Fibroblast of the conjunctiva (primary cell): ENCODE measurements at regions not wholly inside any gene's neighbourhood (a gene's known extent, or its start where the extent isn't known, plus 50 kb on each side); places are given as distances from the start of the nearest gene placed in this dataset.

Experiments
- DNase-seq: peaks from one replicate; pipeline ENCODE4 v3.0.0-alpha.2; 2010; ENCODE audit warnings: low read depth

DNA sequence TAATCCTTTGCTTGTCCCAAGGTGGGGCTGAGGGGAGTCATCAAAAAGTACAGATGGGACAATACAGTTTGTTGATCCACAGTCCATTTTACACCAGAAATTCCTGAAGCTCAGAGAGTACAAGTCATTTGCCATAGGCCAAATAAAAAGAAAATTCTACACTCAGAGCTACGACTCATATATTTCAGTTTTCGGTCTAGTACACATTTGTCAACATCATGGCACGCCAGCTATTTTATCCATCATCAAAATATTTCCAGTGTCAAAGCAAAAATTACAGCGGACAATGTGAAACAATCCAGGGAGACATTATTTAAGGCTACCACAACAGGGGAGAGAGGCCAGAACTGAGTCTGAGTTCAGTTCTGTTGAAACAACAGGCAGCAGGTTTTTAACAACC, 587.5 kb upstream of the DSEL start:
- no peak for DNase-seq

GRCh38 chr18:68103561-68103960, 587.0 kb upstream of the DSEL start:
- no peak for DNase-seq

GRCh38 chr18:68102117-68102516, 585.6 kb upstream of the DSEL start:
- DNase-seq = no peak

DNA sequence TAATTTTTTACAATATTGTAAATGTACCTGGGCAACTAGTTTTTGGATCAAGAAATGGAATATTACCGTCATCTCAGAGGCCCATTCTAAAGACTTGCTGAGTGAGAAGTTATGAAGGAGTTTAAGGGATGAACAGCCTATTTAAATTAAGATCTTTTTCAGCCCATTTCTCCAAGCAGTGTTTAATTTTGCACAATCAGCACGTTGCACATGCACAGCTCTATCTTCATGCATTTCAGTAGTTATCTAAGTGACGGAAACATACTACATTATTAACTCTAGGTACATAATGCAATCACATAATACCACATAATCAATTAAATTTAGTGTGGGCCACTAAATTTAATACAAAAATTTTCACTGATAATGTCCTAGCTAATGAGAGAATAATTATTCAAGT, 582.1 kb upstream of the DSEL start:
- DNase-seq = no peak

DNA sequence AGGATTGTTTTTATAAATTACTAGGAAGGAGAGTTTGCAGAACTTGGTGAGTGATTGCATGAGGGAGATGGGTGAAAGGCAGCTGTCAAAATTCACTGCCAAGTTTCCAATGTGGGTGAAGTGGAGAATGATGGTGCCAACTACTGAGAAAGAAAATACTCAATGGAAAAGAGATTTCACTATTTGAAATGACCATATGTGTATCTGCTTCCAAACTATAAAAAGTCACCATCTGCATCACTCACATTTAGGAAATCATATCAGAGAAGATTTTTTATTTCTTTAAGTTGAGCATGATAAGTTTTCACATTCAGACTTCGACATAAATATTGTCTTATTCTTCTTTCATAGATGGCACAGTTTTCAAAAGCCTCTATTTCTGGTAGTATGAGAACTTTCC, 570.0 kb upstream of the DSEL start:
- DNase-seq = no peak

GRCh38 chr18:68085251-68085650, 568.7 kb upstream of the DSEL start:
- no peak for DNase-seq

- DNase-seq = no peak
These were observed 567.3 kb upstream of the DSEL start for GRCh38 chr18:68083776-68084175.

DNA sequence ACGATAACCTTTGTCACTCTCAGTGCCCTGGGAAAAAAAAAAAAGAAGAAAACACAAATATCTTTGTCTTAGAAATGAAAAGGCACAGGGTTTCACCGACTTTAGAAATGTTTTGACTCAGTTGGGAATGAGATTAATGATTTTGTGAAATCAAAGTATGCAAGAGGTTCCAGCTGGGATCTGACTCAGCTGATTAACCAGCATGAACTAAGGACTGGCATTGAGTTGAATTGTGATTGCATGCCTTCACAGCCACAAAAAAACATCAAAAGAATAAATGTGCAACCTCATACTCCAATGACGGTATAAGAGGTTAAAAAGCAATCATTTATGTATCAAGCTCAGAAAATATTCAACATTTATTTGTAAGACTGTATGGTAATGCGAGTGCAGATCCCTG, 566.6 kb upstream of the DSEL start:
- no peak for DNase-seq

GRCh38 chr18:68072744-68073143, 556.2 kb upstream of the DSEL start:
- DNase-seq = no peak

- no peak for DNase-seq
These were observed 544.4 kb upstream of the DSEL start for GRCh38 chr18:68060871-68061270.

DNA sequence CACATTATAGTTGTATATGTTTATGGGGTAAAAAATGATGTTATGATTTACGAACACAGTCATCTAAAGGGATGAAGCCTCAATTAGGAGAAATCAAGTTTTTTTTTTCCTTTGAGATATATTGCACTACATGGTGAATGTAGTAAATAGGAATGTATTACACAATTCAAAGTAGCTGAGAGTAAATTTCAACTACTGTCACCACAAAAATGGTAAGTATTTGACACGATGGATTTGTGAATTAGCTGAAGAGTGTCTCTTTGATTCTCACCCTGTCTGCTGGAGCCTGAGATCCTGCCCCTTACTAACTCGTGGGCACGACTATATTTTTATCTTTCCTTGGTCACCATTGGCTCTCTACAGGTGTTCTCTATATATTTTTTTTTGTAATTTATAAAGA, 540.4 kb upstream of the DSEL start:
- DNase-seq = no peak

DNA sequence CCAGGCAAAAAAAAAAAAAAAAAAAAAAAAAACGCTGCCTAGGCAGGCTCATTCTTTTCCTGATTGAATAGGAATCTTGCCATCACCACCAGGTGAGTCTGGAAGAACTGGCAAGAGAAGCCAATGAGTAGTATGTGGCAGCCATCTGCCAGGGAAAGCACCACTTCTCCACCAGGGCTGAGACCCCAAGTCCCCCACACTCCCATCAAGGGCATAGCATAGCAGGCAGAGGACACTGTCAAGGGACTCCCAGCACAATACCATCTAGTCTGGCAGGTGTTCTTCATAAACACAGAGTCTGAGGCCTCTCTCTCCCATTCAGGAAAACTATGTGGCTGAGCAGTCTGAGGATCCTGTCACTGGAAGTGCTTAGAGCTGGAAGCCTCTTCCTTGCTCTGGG, 538.1 kb upstream of the DSEL start:
- no peak for DNase-seq

- DNase-seq = no peak
These were observed 536.8 kb upstream of the DSEL start for GRCh38 chr18:68053290-68053689.

DNA sequence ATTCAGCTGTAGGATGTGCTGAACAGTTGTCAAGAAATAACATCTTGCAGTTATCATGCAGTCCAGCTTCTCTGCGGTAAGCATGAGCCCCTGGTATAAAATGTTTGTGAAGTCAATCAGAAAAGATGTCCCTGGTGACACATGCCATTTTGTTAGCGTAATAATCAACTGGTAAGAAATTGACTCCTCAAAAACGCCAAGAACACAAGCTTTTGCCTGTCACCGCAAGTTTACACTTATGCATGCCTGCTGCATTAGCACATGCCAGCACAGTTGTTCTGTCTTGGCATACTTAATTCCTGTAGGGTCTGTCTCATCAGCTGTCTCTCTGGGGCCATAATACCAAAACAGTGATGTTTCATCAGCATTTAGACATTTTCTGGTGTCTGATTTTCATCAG, 524.8 kb upstream of the DSEL start:
- no peak for DNase-seq

DNA sequence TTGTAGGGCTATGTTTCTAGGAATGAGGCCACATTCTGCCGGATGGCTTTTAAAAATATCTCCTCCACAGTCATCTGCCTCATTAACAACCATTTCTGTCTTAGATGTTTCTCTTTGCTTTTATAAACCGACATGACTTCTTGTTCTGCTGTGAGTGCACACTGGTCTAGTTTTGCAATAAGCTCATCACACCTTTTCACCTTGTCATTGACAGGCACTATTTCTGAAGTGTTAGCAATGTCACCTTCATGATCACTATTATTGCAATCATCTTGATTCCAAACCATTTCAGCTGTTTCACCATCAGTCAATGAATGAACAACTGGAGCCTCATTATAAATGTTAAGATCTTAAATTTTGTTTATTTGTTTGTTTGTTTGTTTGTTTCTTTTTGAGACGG, 523.7 kb upstream of the DSEL start:
- no peak for DNase-seq

DNA sequence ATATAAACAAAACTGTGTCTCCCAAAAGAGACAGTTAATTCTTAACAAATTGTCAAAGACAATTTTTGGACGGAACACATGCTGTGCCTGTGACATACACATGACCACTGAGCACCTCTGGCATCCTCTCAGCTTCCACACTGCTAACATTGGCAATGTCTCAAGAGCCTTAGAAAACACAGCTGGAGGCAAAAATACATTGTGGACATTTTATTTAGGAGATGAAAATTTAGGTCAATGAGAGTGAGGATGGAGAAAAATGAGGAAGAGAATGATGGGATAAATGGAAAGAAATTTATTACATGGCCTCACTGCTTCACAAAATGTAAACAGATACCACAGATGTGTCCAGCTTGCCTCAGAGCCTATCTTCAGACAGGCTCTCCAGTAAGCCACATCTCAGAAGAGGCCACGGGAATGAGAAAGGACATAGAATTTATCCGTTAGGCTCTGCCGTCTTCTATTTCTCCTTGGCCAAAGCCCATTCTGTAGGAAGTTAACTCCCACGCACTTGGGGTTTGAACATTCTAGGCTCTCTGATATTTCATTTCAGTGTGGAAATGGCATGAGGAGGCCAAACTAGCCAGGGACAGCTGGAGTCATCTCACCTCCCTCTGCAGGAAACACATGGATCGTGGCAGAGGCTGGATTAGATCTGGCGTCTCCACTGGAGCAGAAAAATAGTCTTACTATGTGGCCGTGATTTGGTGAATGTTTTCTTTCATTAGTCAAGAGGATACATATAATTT, 519.4 kb upstream of the DSEL start:
- peak; percentile 5 for DNase-seq

GRCh38 chr18:68034296-68034695, 517.8 kb upstream of the DSEL start:
- DNase-seq = peak; percentile 48

GRCh38 chr18:68033466-68033865, 516.9 kb upstream of the DSEL start:
- DNase-seq = peak; percentile 24

GRCh38 chr18:68024716-68025115, 508.2 kb upstream of the DSEL start:
- DNase-seq = no peak

DNA sequence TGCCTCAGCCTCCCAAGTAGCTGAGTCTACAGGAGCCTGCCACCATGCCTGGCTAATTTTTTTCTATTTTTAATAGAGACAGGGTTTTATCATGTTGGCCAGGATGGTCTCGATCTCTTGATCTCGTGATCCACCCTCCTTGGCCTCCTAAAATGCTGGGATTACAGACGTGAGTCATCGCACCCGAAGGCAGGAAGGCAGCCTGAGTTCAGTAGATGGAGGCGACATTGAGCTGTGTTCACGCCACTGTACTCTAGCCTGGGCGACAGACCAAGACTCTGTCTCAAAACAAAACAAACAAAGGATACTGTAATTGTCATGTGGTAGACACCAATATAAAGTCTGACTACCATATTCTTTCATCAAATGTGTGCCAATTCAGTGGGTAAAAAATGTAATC, 500.9 kb upstream of the DSEL start:
- no peak for DNase-seq

GRCh38 chr18:67997496-67997895, 481.0 kb upstream of the DSEL start:
- DNase-seq = no peak

DNA sequence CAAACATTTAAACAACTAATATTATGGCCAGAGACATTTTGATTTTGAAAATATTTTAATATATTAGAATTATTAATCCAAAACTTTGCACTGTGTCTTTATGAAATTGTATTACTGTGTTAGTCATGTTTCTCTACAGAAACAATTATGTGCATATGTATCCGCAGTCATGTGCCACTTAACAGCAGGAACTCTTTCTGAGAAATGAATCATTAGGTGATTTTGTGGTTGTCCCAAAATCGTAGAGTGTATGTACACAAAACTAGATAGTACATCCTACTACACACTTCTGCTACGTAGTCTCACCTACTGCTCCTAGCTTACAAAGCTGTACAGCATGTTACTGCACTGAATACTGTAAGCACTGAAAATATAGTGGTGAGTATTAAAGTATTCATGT, 479.2 kb upstream of the DSEL start:
- DNase-seq = no peak

DNA sequence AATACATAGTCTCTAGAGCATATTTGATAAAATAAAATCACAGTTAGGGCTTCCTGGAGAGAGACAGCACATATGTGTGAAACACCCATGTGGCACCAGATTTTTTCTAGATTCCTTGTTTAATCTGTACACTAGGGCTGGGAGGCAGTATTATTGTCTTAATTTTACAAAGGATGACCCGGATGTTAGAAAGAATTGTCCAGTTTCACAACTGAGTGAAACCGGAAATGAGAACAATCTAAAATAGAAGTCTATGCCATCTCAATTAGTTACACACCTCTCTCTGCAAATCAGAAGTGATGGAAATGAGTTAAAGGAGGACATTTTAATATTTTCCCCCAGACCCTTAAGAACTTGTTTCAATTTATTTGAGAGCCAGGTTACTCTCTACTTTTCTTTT, 463.7 kb upstream of the DSEL start:
- DNase-seq = no peak

DNA sequence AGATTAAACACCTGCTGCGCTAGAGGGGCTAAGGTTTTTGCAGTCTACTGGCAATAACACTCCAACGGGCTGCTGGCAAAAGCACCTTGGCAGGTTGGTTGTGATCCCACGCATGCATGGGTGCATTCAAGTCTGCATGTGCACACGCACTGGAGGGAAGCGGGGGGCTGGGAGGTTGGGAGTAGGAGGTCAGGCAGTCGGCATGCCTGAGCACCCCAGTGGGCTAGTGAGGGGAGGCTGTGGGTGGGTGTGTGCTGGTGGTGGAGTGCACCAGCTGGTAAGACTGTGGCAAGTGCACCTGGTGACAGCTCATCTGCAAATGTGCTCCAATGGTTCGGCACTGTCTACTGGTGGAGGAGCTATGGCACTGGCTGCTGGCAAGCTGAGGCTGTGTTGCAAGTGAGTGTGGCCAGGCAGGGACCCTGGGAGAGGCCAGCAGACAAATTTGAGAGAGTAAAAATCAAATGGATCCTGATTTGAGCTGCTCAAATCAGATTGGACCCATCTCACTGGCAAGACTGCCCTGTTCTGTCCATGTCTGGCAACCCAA, 460.6 kb upstream of the DSEL start:
- DNase-seq = no peak
